Neural progenitor cell (in vitro differentiated cells): ENCODE measurements at regions not wholly inside any gene's neighbourhood (a gene's known extent, or its start where the extent isn't known, plus 50 kb on each side); places are given as distances from the start of the nearest gene placed in this dataset.
"Not testable (repeated sequence)": the region's sequence is repeated elsewhere in the genome, so short reads cannot be mapped to it uniquely, and the experiment has no call there.

ENCODE experiments used
- EZH2 ChIP-seq: fragments of 200-600 bp; sonication (generic); IDR thresholded peaks from 2 replicates; pipeline ENCODE4 v1.6.1; 2017; ENCODE audit warnings: antibody characterized with exemption, mild to moderate bottlenecking, moderate library complexity
- EZH2phosphoT487 ChIP-seq: fragments of 200-600 bp; sonication (generic); IDR thresholded peaks from 2 replicates; pipeline ENCODE4 v1.6.1; 2017; ENCODE audit warnings: antibody characterized with exemption
- TF ChIP-seq, protein P1 (sequence below): fragments of 200-600 bp; sonication (generic); IDR thresholded peaks from 2 replicates; pipeline ENCODE4 v1.5.1; 2017; ENCODE audit warnings: antibody characterized with exemption, mild to moderate bottlenecking

GRCh38 chr21:6554377-6554864 lies 3967.0 kb upstream of the TPTE start:
- not testable (repeated sequence) for TF ChIP-seq EZH2, EZH2phosphoT487
- TF ChIP-seq, protein P1, sequence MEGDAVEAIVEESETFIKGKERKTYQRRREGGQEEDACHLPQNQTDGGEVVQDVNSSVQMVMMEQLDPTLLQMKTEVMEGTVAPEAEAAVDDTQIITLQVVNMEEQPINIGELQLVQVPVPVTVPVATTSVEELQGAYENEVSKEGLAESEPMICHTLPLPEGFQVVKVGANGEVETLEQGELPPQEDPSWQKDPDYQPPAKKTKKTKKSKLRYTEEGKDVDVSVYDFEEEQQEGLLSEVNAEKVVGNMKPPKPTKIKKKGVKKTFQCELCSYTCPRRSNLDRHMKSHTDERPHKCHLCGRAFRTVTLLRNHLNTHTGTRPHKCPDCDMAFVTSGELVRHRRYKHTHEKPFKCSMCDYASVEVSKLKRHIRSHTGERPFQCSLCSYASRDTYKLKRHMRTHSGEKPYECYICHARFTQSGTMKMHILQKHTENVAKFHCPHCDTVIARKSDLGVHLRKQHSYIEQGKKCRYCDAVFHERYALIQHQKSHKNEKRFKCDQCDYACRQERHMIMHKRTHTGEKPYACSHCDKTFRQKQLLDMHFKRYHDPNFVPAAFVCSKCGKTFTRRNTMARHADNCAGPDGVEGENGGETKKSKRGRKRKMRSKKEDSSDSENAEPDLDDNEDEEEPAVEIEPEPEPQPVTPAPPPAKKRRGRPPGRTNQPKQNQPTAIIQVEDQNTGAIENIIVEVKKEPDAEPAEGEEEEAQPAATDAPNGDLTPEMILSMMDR: not testable (repeated sequence)
